ENCODE measurements at regions not wholly inside any gene's neighbourhood (a gene's known extent, or its start where the extent isn't known, plus 50 kb on each side); places are given as distances from the start of the nearest gene placed in this dataset.

DNA sequence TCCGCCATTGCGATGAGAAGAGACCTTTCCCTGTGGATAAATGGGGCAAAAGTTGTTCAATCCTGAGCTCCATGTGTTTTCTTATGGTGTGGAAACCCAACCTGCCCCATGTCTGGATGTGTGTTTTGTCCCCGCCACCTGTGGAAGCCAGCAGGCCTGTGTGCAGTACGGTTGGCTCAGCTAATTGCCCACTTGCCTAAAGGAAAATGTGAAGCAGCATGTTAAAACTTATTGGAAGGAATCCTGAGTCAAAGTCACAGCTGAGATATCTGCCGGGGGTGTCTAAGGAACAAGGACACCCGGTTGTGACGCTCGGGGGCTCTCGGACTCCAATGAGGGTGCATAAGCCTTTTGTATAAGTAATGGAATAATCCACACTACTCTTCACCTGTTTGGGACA is 361.1 kb upstream of the IRX1 start:
- Histone ChIP-seq H3K4me3 (replicated peaks in 1 of 3) (no peak overlapping the region), H3K27me3 (no peaks in the 10 kb centered on the region), H3K27ac (no peak overlapping the region), H3K9me3 (no peaks in the 10 kb centered on the region), H3K4me1 (no peaks in the 10 kb centered on the region), H3K36me3 (no peaks in the 10 kb centered on the region)
- DNase-seq = no peak
- 88 to 90% methylated on average over 9 of the region's 9 CpGs for WGBS, 2 donors
- no peak for TF ChIP-seq POLR2A (IDR thresholded peaks at IDR 0.05)
- TF ChIP-seq, protein P1, sequence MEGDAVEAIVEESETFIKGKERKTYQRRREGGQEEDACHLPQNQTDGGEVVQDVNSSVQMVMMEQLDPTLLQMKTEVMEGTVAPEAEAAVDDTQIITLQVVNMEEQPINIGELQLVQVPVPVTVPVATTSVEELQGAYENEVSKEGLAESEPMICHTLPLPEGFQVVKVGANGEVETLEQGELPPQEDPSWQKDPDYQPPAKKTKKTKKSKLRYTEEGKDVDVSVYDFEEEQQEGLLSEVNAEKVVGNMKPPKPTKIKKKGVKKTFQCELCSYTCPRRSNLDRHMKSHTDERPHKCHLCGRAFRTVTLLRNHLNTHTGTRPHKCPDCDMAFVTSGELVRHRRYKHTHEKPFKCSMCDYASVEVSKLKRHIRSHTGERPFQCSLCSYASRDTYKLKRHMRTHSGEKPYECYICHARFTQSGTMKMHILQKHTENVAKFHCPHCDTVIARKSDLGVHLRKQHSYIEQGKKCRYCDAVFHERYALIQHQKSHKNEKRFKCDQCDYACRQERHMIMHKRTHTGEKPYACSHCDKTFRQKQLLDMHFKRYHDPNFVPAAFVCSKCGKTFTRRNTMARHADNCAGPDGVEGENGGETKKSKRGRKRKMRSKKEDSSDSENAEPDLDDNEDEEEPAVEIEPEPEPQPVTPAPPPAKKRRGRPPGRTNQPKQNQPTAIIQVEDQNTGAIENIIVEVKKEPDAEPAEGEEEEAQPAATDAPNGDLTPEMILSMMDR (IDR thresholded peaks at IDR 0.05) = no peak
- intact Hi-C loops (cut with DNase I) = no loop called here

DNA sequence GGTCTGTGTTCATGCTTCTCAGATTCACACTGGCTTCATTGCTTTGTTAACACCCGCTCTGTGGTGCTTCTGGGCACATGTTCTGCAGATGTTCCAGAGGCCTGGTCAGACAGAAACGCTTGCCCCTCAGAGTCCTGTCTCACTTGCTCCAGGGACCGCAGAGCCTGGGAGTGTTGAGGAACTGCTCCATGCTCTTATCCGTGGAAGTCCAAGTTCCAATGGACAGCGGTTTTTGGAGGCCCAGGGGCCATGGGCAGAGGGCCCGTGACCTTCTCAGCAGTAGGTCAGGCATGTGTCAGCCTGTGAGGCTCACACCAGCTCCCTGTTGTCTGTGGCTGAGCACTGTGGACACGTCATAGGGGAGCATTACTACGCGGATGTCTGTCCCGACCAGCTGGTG is 364.7 kb upstream of the IRX1 start:
- no peak overlapping the region for H3K4me3 ChIP-seq (replicated peaks in 1 of 3)
- no peak for TF ChIP-seq POLR2A (IDR thresholded peaks at IDR 0.05)
- TF ChIP-seq, protein P1 (IDR thresholded peaks at IDR 0.05) = no peak
- H3K27me3 ChIP-seq = no peaks in the 10 kb centered on the region
- DNase-seq = no peak
- no peaks in the 10 kb centered on the region for H3K4me1 ChIP-seq
- no peaks in the 10 kb centered on the region for H3K9me3 ChIP-seq
- H3K27ac ChIP-seq = no peak overlapping the region
- intact Hi-C loops (cut with DNase I) = no loop called here
- 83 to 85% methylated on average over 5 to 8 of the region's 10 CpGs for WGBS, 2 donors
- H3K36me3 ChIP-seq = no peaks in the 10 kb centered on the region

DNA sequence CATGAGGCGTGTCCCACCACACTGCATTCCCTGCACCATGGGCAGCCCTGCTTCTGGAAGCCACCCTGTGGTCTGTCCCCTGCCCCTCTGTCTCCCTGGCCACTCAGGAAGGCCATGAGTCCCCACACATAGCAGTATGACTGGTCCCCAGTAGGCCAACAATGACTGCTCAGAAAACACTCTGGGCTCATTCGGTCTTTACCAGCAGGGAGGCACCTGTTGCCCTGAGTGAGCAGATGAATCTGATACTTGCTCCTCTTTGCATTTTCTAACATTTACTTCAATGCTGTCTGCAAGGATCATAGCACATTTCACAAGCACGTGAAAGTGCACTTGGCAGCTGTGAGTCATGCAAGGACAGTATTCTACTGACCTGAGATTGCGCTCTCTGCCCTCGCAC is 365.4 kb upstream of the IRX1 start:
- TF ChIP-seq POLR2A (IDR thresholded peaks at IDR 0.05) = no peak
- TF ChIP-seq, protein P1 (IDR thresholded peaks at IDR 0.05) = no peak
- 75 to 96% methylated on average over 5 of the region's 5 CpGs for WGBS, 2 donors
- intact Hi-C loops (cut with DNase I) = no loop called here
- no peak for DNase-seq
- H3K27me3 ChIP-seq = no peaks in the 10 kb centered on the region
- no peaks in the 10 kb centered on the region for H3K36me3 ChIP-seq
- no peaks in the 10 kb centered on the region for H3K9me3 ChIP-seq
- H3K4me1 ChIP-seq = no peaks in the 10 kb centered on the region
- no peak overlapping the region for H3K27ac ChIP-seq
- H3K4me3 ChIP-seq (replicated peaks in 1 of 3) = no peak overlapping the region

DNA sequence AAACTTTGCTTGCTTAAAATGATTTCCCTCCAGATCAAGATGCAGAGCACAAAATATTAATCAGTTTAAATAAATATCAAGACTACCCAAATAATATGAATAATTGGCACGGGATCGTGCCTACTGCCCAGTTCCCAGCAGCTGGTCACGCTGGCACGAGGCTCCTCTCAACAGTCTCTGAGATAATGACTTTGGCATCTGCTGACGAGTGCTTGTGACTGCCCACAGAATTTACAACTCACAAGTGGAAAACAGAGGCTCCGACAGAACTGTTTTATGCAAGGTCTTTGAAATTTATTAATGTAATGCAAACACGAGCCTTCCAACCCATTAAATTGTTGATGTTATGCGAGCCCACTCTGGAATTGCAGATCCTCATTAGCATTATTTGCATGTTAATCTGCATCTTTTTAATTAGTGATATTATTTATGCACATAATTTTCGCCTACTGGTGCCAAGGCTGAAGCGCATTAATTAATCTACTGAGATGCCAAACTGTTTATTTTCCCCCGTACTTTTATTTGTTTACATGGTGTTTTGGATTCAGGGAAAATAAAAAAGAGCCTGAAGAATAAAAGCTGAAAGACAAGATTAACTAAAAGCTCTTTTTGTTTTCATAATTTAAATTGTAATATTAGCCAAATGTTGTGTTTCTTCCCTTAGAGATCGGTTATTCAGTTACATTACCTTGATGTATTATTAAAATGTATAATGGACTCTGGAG is 369.3 kb upstream of the IRX1 start:
- intact Hi-C loops (cut with DNase I) = no loop called here
- TF ChIP-seq, protein P1 (IDR thresholded peaks at IDR 0.05) = no peak
- no peak for TF ChIP-seq POLR2A (IDR thresholded peaks at IDR 0.05)

DNA sequence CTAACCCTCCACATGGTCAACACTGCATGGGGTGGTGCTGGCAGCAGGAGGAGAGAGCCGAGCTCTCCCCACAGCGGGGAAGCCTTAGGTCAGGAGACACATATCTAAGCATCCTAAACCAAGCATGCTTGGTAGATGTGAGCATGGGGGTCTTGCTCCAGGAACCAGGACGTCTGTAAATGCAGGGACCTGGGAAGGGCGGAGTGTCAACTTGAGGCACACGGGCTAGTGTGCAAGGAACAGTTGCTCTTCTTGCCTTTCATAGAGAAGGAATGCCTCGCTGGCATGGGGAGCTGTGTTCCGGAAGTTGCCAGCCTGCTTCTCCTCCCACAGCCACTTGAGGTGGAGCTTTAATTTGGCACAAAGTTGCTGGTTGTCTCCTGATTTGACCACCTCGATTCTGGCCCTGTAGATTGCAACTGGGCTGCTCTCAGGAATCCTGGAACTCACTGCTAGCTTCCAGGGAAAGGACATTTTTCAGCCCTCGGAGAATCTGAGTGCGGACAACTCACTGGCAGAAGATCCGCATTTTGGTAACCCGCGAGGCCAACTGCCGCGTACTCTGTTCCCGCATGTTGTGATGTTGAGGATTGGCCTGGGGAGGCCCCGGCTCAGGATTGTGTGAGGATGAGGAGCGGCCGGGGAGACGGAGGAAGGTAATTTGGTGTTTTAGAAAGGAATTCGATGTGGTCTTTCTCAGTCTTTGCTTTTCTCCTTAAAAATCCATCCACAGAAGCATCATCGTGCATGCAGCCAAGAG is 370.3 kb upstream of the IRX1 start:
- intact Hi-C loops (cut with DNase I) = no loop called here
- TF ChIP-seq, protein P1 (IDR thresholded peaks at IDR 0.05) = no peak
- TF ChIP-seq POLR2A (IDR thresholded peaks at IDR 0.05) = no peak
- no peak for DNase-seq
- no peak overlapping the region for H3K27ac ChIP-seq
- no peak overlapping the region for H3K4me3 ChIP-seq (replicated peaks in 1 of 3)
- 83 to 86% methylated on average over 21 to 22 of the region's 22 CpGs for WGBS, 2 donors
- H3K4me1 ChIP-seq = no peaks in the 10 kb centered on the region
- no peaks in the 10 kb centered on the region for H3K36me3 ChIP-seq
- no peaks in the 10 kb centered on the region for H3K27me3 ChIP-seq
- no peaks in the 10 kb centered on the region for H3K9me3 ChIP-seq

More for the DNA sequence above, 369.3 kb upstream of the IRX1 start:
- DNase-seq = no peak
- Histone ChIP-seq H3K4me3 (replicated peaks in 1 of 3) (no peak overlapping the region), H3K4me1 (no peaks in the 10 kb centered on the region), H3K27me3 (no peaks in the 10 kb centered on the region), H3K36me3 (no peaks in the 10 kb centered on the region), H3K27ac (no peak overlapping the region), H3K9me3 (no peaks in the 10 kb centered on the region)
- WGBS, 2 donors = 78 to 84% methylated on average over 12 of the region's 12 CpGs

All from thyroid gland (tissue), 4 donors.